H9 (cell line): ENCODE measurements at regions not wholly inside any gene's neighbourhood (a gene's known extent, or its start where the extent isn't known, plus 50 kb on each side); places are given as distances from the start of the nearest gene placed in this dataset.

ENCODE experiments used
- DNase-seq: peaks from one replicate; pipeline ENCODE4 v3.0.0-alpha.2; 2017
- H2AFZ ChIP-seq: one replicate; pipeline ENCODE4 v1.6.1; 2013; ENCODE audit warnings: mild to moderate bottlenecking, low read length, control low read depth, moderate library complexity
- H2AK5ac ChIP-seq: 2 replicates; pipeline ENCODE4 v1.6.1; 2013; ENCODE audit warnings: low read length, control low read depth, mixed read lengths; ENCODE audit not compliant: insufficient read length
- H2BK120ac ChIP-seq: one replicate; pipeline ENCODE4 v1.6.1; 2013; ENCODE audit warnings: low read depth, mild to moderate bottlenecking, low read length, control low read depth, inconsistent platforms; ENCODE audit not compliant: poor library complexity, severe bottlenecking
- H2BK12ac ChIP-seq: 2 replicates; pipeline ENCODE4 v1.6.1; 2013; ENCODE audit warnings: low read length, control low read depth, mixed read lengths, low read depth; ENCODE audit not compliant: insufficient read length
- H2BK15ac ChIP-seq: 2 replicates; pipeline ENCODE4 v1.6.1; 2013; ENCODE audit warnings: low read depth, low read length, control low read depth
- H2BK20ac ChIP-seq: one replicate; pipeline ENCODE4 v1.6.1; 2013; ENCODE audit warnings: low read depth, mild to moderate bottlenecking, low read length, control low read depth, inconsistent platforms; ENCODE audit not compliant: poor library complexity, severe bottlenecking
- H2BK5ac ChIP-seq: 2 replicates; pipeline ENCODE4 v1.6.1; 2013; ENCODE audit warnings: low read length, control low read depth, mixed read lengths; ENCODE audit not compliant: insufficient read length
- H3K14ac ChIP-seq: 2 replicates; pipeline ENCODE4 v1.6.1; 2013; ENCODE audit warnings: low read length, control low read depth; ENCODE audit not compliant: insufficient read depth
- H3K18ac ChIP-seq: 2 replicates; pipeline ENCODE4 v1.6.1; 2013; ENCODE audit warnings: low read depth, mild to moderate bottlenecking, mixed read lengths, low read length, control low read depth; ENCODE audit not compliant: insufficient read length
- H3K23ac ChIP-seq: 2 replicates; pipeline ENCODE4 v1.6.1; 2013; ENCODE audit warnings: low read length, control low read depth, mixed read lengths, low read depth; ENCODE audit not compliant: insufficient read length
- H3K23me2 ChIP-seq: 2 replicates; pipeline ENCODE4 v1.6.1; 2013; ENCODE audit warnings: low read depth, mild to moderate bottlenecking, mixed read lengths, low read length, control low read depth; ENCODE audit not compliant: insufficient read length, poor library complexity, severe bottlenecking
- H3K27ac ChIP-seq: 2 replicates; pipeline ENCODE4 v1.5.1; 2013; ENCODE audit warnings: low read length, control low read depth, mixed read lengths, low read depth; ENCODE audit not compliant: insufficient read length
- H3K27me3 ChIP-seq: 2 replicates; pipeline ENCODE4 v1.6.1; 2013; ENCODE audit warnings: low read length, control low read depth, inconsistent platforms; ENCODE audit not compliant: insufficient read depth
- H3K4ac ChIP-seq: 2 replicates; pipeline ENCODE4 v1.6.1; 2013; ENCODE audit warnings: low read depth, mild to moderate bottlenecking, control low read depth, inconsistent platforms, low read length, moderate library complexity
- H3K4me1 ChIP-seq: 2 replicates; pipeline ENCODE4 v1.6.1; 2013; ENCODE audit warnings: low read length, control low read depth, inconsistent platforms; ENCODE audit not compliant: insufficient read depth
- H3K4me2 ChIP-seq: 2 replicates; pipeline ENCODE4 v1.6.1; 2013; ENCODE audit warnings: low read length, control low read depth, mixed read lengths; ENCODE audit not compliant: insufficient read length, insufficient read depth
- H3K56ac ChIP-seq: 2 replicates; pipeline ENCODE4 v1.6.1; 2013; ENCODE audit warnings: low read depth, mild to moderate bottlenecking, mixed read lengths, low read length, control low read depth; ENCODE audit not compliant: insufficient read length
- H3K79me1 ChIP-seq: 2 replicates; pipeline ENCODE4 v1.6.1; 2013; ENCODE audit warnings: low read depth, mild to moderate bottlenecking, moderate library complexity, low read length, control low read depth, inconsistent platforms; ENCODE audit not compliant: insufficient read depth, poor library complexity, severe bottlenecking
- H3K79me2 ChIP-seq: 2 replicates; pipeline ENCODE4 v1.6.1; 2013; ENCODE audit warnings: low read length, control low read depth, inconsistent platforms; ENCODE audit not compliant: insufficient read depth
- H3K9ac ChIP-seq: 2 replicates; pipeline ENCODE4 v1.6.1; 2013; ENCODE audit warnings: low read length, control low read depth, mixed read lengths; ENCODE audit not compliant: insufficient read length; ENCODE audit errors: extremely low read depth
- H3K9me3 ChIP-seq: one replicate; pipeline ENCODE4 v1.6.1; 2013; ENCODE audit warnings: low read depth, low read length, inconsistent platforms; ENCODE audit not compliant: control insufficient read depth
- H3T11ph ChIP-seq: one replicate; pipeline ENCODE4 v1.6.1; 2013; ENCODE audit warnings: mild to moderate bottlenecking, low read length, control low read depth, inconsistent platforms
- H4K20me1 ChIP-seq: one replicate; pipeline ENCODE4 v1.6.1; 2013; ENCODE audit not compliant: control insufficient read depth, insufficient read length, insufficient read depth
- H4K5ac ChIP-seq: 2 replicates; pipeline ENCODE4 v1.6.1; 2013; ENCODE audit warnings: low read depth, mild to moderate bottlenecking, mixed read lengths, low read length, control low read depth; ENCODE audit not compliant: insufficient read length
- H4K8ac ChIP-seq: replicated peaks from 2 replicates; pipeline ENCODE4 v1.6.1; 2013; ENCODE audit warnings: low read length, control low read depth, mixed read lengths, low read depth; ENCODE audit not compliant: insufficient read length
- H4K91ac ChIP-seq: 2 replicates; pipeline ENCODE4 v1.6.1; 2013; ENCODE audit warnings: low read depth, mild to moderate bottlenecking, moderate library complexity, mixed read lengths, low read length, control low read depth; ENCODE audit not compliant: insufficient read length
- H3K27ac Mint-ChIP-seq, 3 experiments: 2 replicates in 2 of 3; 3 replicates in 1 of 3; pipeline ENCODE4 v1.8.0; 2020 to 2021; ENCODE audit warnings: mixed read lengths in 3 of 3, mild to moderate bottlenecking in 1 of 3, moderate library complexity in 1 of 3
- H3K27me3 Mint-ChIP-seq: 2 replicates; pipeline ENCODE4 v1.8.0; 2021; ENCODE audit warnings: low read depth, mild to moderate bottlenecking, moderate library complexity, mixed read lengths
- H3K36me3 Mint-ChIP-seq, 3 experiments: 2 replicates in 2 of 3; 3 replicates in 1 of 3; pipeline ENCODE4 v1.8.0; 2020 to 2021; ENCODE audit warnings: low read depth in 3 of 3, mixed read lengths in 3 of 3; ENCODE audit not compliant: insufficient read depth in 1 of 3
- H3K4me1 Mint-ChIP-seq, 2 experiments: 2 replicates each; pipeline ENCODE4 v1.8.0; 2020; ENCODE audit warnings: mixed read lengths in 2 of 2
- H3K4me3 Mint-ChIP-seq, 2 experiments: 2 replicates in 1 of 2; 3 replicates in 1 of 2; pipeline ENCODE4 v1.8.0; 2020 to 2021; ENCODE audit warnings: mild to moderate bottlenecking in 2 of 2, mixed read lengths in 2 of 2, moderate library complexity in 1 of 2
- H3K9me3 Mint-ChIP-seq, 2 experiments: 2 replicates in 1 of 2; 3 replicates in 1 of 2; pipeline ENCODE4 v1.8.0; 2020; ENCODE audit warnings: mild to moderate bottlenecking in 2 of 2, mixed read lengths in 2 of 2, moderate library complexity in 1 of 2
- CTCF ChIP-seq: fragments of 200-600 bp; sonication (generic); conservative IDR thresholded peaks from 3 replicates; pipeline ENCODE4 v1.8.0; 2021; ENCODE audit warnings: antibody characterized with exemption, mild to moderate bottlenecking
- WGBS: extraction: QIAGEN DNeasy Blood & Tissue Kit; methylation state at CpG from one replicate; pipeline ENCODE4 v1.1.7; 2013; ENCODE audit warnings: missing lambda C conversion rate, low lambda C conversion rate, mixed read lengths; ENCODE audit not compliant: insufficient read length; ENCODE audit errors: extremely low coverage; 5-methylcytosine and 5-hydroxymethylcytosine counted together

GRCh38 chr1:209224886-209225285 lies 358.6 kb upstream of the CAMK1G start:
- Histone ChIP-seq H3K14ac (no peak overlapping the region), H3K18ac (no peak overlapping the region), H4K20me1 (no peaks in the 10 kb centered on the region), H3K79me2 (no peaks in the 10 kb centered on the region), H3K4me2 (no peak overlapping the region), H3K27me3 (no peaks in the 10 kb centered on the region), H2BK12ac (no peak overlapping the region), H3K56ac (no peak overlapping the region), H3K9ac (no peak overlapping the region), H3T11ph (no peak overlapping the region), H3K27ac (no peak overlapping the region), H2AK5ac (no peak overlapping the region), H3K4ac (no peak overlapping the region), H3K4me1 (no peaks in the 10 kb centered on the region; the same call in 1 of the 2 replicates), H4K91ac (no peak overlapping the region), H2BK120ac (no peak overlapping the region), H3K9me3 (no peaks in the 10 kb centered on the region), H2BK20ac (no peak overlapping the region), H2AFZ (no peak overlapping the region), H2BK15ac (no peak overlapping the region), H3K23ac (no peak overlapping the region), H4K5ac (no peak overlapping the region), H3K79me1 (no peaks in the 10 kb centered on the region), H4K8ac (no peak overlapping the region), H3K23me2 (no peaks in the 10 kb centered on the region), H2BK5ac (no peak overlapping the region)
- Mint-ChIP-seq H3K27me3 (no peaks in the 10 kb centered on the region), H3K4me1 (peaks cover 13 to 23% of the 10 kb centered on the region in 2 experiments), H3K4me3 (no peak overlapping the region), H3K9me3 (no peaks in the 10 kb centered on the region), H3K36me3 (no peaks in the 10 kb centered on the region), H3K27ac (no peak overlapping the region)
- no peak for DNase-seq
- no CpG with 5 or more reads among the region's 4 CpGs for WGBS
- no peak for TF ChIP-seq CTCF
